ENCODE measurements at regions not wholly inside any gene's neighbourhood (a gene's known extent, or its start where the extent isn't known, plus 50 kb on each side); places are given as distances from the start of the nearest gene placed in this dataset.

GRCh38 chr5:107290780-107291398 is 379.8 kb downstream of the EFNA5 start:
- no peak overlapping the region for H3K9ac ChIP-seq (ENCODE audit: low read length in 3 of 3)
- no peaks in the 10 kb centered on the region for H3K27me3 ChIP-seq (ENCODE audit: control insufficient read depth, insufficient read depth, low read length)
- no peaks in the 10 kb centered on the region for H3K36me3 ChIP-seq (ENCODE audit: control insufficient read depth in 2 of 3, insufficient read depth in 3 of 3, low read length in 3 of 3)
- no peak overlapping the region for H3K4me3 ChIP-seq (ENCODE audit: low read length in 3 of 3)
- FAIRE-seq = no peak
- intact Hi-C loops (cut with DNase I) = no loop called here
- no peak for DNase-seq
- no peak overlapping the region for H3K27ac ChIP-seq (ENCODE audit: low read depth in 2 of 2, low read length in 2 of 2)
- no peaks in the 10 kb centered on the region for H3K4me1 ChIP-seq (ENCODE audit: control insufficient read depth in 2 of 3, insufficient read depth in 2 of 3, low read depth in 1 of 3, low read length in 3 of 3)
- no peak for TF ChIP-seq CTCF (IDR thresholded peaks at IDR 0.05; ENCODE audit: borderline replicate concordance, extremely low read depth, insufficient read depth)
- H3K9me3 ChIP-seq (ENCODE audit: control insufficient read depth in 2 of 3, insufficient read depth in 1 of 3, low read length in 3 of 3) = no peaks in the 10 kb centered on the region

GRCh38 chr5:107289030-107289714 is 381.6 kb downstream of the EFNA5 start:
- TF ChIP-seq CTCF (IDR thresholded peaks at IDR 0.05; ENCODE audit: borderline replicate concordance, extremely low read depth, insufficient read depth) = no peak
- Histone ChIP-seq H3K9ac (ENCODE audit: low read length in 3 of 3) (no peak overlapping the region), H3K9me3 (ENCODE audit: control insufficient read depth in 2 of 3, insufficient read depth in 1 of 3, low read length in 3 of 3) (no peaks in the 10 kb centered on the region), H3K27ac (ENCODE audit: low read depth in 2 of 2, low read length in 2 of 2) (no peak overlapping the region), H3K4me1 (ENCODE audit: control insufficient read depth in 2 of 3, insufficient read depth in 2 of 3, low read depth in 1 of 3, low read length in 3 of 3) (no peaks in the 10 kb centered on the region), H3K27me3 (ENCODE audit: control insufficient read depth, insufficient read depth, low read length) (no peaks in the 10 kb centered on the region), H3K4me3 (ENCODE audit: low read length in 3 of 3) (no peak overlapping the region), H3K36me3 (ENCODE audit: control insufficient read depth in 2 of 3, insufficient read depth in 3 of 3, low read length in 3 of 3) (no peaks in the 10 kb centered on the region)
- FAIRE-seq (no peak), DNase-seq (no peak)
- intact Hi-C loops (cut with DNase I) = no loop called here

GRCh38 chr5:107286447-107287098 is 384.2 kb downstream of the EFNA5 start:
- no peak overlapping the region for H3K27ac ChIP-seq (ENCODE audit: low read depth in 2 of 2, low read length in 2 of 2)
- H3K9me3 ChIP-seq (ENCODE audit: control insufficient read depth in 2 of 3, insufficient read depth in 1 of 3, low read length in 3 of 3) = no peaks in the 10 kb centered on the region
- no peak overlapping the region for H3K4me3 ChIP-seq (ENCODE audit: low read length in 3 of 3)
- DNase-seq = peak in 1 of 5 donors; percentile 34
- no peak for FAIRE-seq
- TF ChIP-seq CTCF (IDR thresholded peaks at IDR 0.05; ENCODE audit: borderline replicate concordance, extremely low read depth, insufficient read depth) = no peak
- intact Hi-C loops (cut with DNase I) = no loop called here
- no peaks in the 10 kb centered on the region for H3K36me3 ChIP-seq (ENCODE audit: control insufficient read depth in 2 of 3, insufficient read depth in 3 of 3, low read length in 3 of 3)
- H3K9ac ChIP-seq (ENCODE audit: low read length in 3 of 3) = no peak overlapping the region
- H3K27me3 ChIP-seq (ENCODE audit: control insufficient read depth, insufficient read depth, low read length) = no peaks in the 10 kb centered on the region
- no peaks in the 10 kb centered on the region for H3K4me1 ChIP-seq (ENCODE audit: control insufficient read depth in 2 of 3, insufficient read depth in 2 of 3, low read depth in 1 of 3, low read length in 3 of 3)
